ENCODE measurements at regions not wholly inside any gene's neighbourhood (a gene's known extent, or its start where the extent isn't known, plus 50 kb on each side); places are given as distances from the start of the nearest gene placed in this dataset.

DNA sequence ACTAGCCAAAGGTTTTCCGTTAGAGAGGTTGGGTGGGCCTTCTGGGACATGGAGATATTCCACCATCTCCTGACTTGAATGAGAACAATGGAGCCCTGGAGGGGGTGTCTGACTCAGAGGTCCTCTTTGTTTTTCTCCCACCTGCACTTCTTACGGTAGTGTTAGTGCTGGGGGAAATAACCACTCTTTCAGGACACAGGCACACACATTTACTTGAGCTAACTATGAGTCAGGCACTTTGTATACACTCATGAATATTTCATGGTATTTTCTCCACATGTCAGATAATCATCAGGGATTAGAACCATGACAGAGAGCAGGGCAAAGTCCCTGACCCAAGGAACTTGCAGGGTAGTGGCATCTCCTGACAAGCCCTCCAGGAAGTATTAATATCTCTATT is 439.1 kb downstream of the TSN start:
- Histone ChIP-seq H3K9me2 (replicated peaks; ENCODE audit: control insufficient read depth, low read length) (no peaks in the 10 kb centered on the region), H3K27me3 (ENCODE audit: control insufficient read depth, low read length) (no peaks in the 10 kb centered on the region), H4K20me1 (ENCODE audit: control insufficient read depth, insufficient read depth, low read depth, low read length) (no peaks in the 10 kb centered on the region), H3K36me3 (ENCODE audit: control insufficient read depth, low read length) (no peaks in the 10 kb centered on the region), H3K4me1 (ENCODE audit: control insufficient read depth, low read length) (no peaks in the 10 kb centered on the region), H3F3A (ENCODE audit: control insufficient read depth, insufficient read depth) (no peaks in the 10 kb centered on the region), H3K27ac (ENCODE audit: low read depth, low read length) (no peak overlapping the region), H3K9me3 (ENCODE audit: control insufficient read depth, insufficient read depth, low read length) (no peaks in the 10 kb centered on the region), H3K79me2 (ENCODE audit: control insufficient read depth, low read length) (no peaks in the 10 kb centered on the region), H3K4me3 (ENCODE audit: low read length) (no peak overlapping the region), H3K4me2 (ENCODE audit: low read length) (no peak overlapping the region)
- no peak for TF ChIP-seq EZH2phosphoT487 (IDR thresholded peaks at IDR 0.05; ENCODE audit: borderline replicate concordance, low read length)
- TF ChIP-seq, protein P1, sequence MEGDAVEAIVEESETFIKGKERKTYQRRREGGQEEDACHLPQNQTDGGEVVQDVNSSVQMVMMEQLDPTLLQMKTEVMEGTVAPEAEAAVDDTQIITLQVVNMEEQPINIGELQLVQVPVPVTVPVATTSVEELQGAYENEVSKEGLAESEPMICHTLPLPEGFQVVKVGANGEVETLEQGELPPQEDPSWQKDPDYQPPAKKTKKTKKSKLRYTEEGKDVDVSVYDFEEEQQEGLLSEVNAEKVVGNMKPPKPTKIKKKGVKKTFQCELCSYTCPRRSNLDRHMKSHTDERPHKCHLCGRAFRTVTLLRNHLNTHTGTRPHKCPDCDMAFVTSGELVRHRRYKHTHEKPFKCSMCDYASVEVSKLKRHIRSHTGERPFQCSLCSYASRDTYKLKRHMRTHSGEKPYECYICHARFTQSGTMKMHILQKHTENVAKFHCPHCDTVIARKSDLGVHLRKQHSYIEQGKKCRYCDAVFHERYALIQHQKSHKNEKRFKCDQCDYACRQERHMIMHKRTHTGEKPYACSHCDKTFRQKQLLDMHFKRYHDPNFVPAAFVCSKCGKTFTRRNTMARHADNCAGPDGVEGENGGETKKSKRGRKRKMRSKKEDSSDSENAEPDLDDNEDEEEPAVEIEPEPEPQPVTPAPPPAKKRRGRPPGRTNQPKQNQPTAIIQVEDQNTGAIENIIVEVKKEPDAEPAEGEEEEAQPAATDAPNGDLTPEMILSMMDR (IDR thresholded peaks at IDR 0.05; ENCODE audit: low read depth, low read length, poor library complexity, severe bottlenecking), result no peak

DNA sequence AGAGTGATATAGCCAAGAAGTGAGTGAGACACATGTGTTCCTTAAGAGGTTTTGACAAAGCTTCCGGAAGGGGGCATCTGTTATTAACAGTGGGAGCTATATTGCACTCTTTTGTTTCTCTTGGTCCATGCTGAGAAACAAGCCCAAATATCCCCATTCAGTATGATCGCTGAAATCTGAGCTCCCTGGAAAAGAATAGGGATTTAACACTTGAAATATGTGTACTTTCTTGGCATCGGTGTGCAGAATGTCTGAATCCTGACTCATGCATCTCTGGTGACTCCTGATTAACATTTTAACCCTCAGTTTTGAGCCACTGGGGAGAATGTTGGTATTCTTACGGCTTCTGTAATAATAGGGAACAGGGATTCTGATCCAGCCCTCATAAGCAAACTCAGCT is 448.1 kb downstream of the TSN start:
- Histone ChIP-seq H3F3A (ENCODE audit: control insufficient read depth, insufficient read depth) (no peaks in the 10 kb centered on the region), H4K20me1 (ENCODE audit: control insufficient read depth, insufficient read depth, low read depth, low read length) (no peaks in the 10 kb centered on the region), H3K4me3 (ENCODE audit: low read length) (no peak overlapping the region), H3K9me3 (ENCODE audit: control insufficient read depth, insufficient read depth, low read length) (no peaks in the 10 kb centered on the region), H3K27me3 (ENCODE audit: control insufficient read depth, low read length) (no peaks in the 10 kb centered on the region), H3K27ac (ENCODE audit: low read depth, low read length) (no peak overlapping the region), H3K9me2 (replicated peaks; ENCODE audit: control insufficient read depth, low read length) (no peaks in the 10 kb centered on the region), H3K4me1 (ENCODE audit: control insufficient read depth, low read length) (no peaks in the 10 kb centered on the region), H3K79me2 (ENCODE audit: control insufficient read depth, low read length) (no peaks in the 10 kb centered on the region), H3K36me3 (ENCODE audit: control insufficient read depth, low read length) (no peaks in the 10 kb centered on the region), H3K4me2 (ENCODE audit: low read length) (no peak overlapping the region)
- TF ChIP-seq, protein P1 (IDR thresholded peaks at IDR 0.05; ENCODE audit: low read depth, low read length, poor library complexity, severe bottlenecking), result no peak
- no peak for TF ChIP-seq EZH2phosphoT487 (IDR thresholded peaks at IDR 0.05; ENCODE audit: borderline replicate concordance, low read length)

DNA sequence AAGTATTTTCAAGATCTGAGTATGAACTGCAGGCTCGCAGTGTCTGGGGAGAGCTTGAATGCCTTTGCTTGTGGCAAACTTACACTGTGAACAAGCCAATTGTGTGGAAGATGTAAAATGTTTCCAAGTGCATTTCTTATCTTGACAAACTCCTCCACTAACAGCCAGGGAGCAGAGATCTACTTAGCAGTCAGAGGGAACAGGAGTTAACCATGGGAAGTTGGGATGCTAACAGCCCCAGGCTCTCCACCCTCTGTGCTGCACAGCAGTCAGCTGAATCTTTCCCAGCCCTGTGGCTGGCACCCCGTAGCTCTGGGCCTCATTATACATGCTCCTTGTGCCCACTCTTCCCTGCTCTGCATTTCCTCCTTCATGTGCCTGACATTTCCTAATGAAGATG is 450.2 kb downstream of the TSN start:
- Histone ChIP-seq H3K27me3 (ENCODE audit: control insufficient read depth, low read length) (no peaks in the 10 kb centered on the region), H4K20me1 (ENCODE audit: control insufficient read depth, insufficient read depth, low read depth, low read length) (no peaks in the 10 kb centered on the region), H3K9me3 (ENCODE audit: control insufficient read depth, insufficient read depth, low read length) (no peaks in the 10 kb centered on the region), H3K4me1 (ENCODE audit: control insufficient read depth, low read length) (no peaks in the 10 kb centered on the region), H3K79me2 (ENCODE audit: control insufficient read depth, low read length) (no peaks in the 10 kb centered on the region), H3K27ac (ENCODE audit: low read depth, low read length) (no peak overlapping the region), H3F3A (ENCODE audit: control insufficient read depth, insufficient read depth) (no peaks in the 10 kb centered on the region), H3K4me3 (ENCODE audit: low read length) (no peak overlapping the region), H3K9me2 (replicated peaks; ENCODE audit: control insufficient read depth, low read length) (no peaks in the 10 kb centered on the region), H3K36me3 (ENCODE audit: control insufficient read depth, low read length) (no peaks in the 10 kb centered on the region), H3K4me2 (ENCODE audit: low read length) (no peak overlapping the region)
- TF ChIP-seq EZH2phosphoT487 (IDR thresholded peaks at IDR 0.05; ENCODE audit: borderline replicate concordance, low read length), result no peak
- TF ChIP-seq, protein P1 (IDR thresholded peaks at IDR 0.05; ENCODE audit: low read depth, low read length, poor library complexity, severe bottlenecking), result no peak

DNA sequence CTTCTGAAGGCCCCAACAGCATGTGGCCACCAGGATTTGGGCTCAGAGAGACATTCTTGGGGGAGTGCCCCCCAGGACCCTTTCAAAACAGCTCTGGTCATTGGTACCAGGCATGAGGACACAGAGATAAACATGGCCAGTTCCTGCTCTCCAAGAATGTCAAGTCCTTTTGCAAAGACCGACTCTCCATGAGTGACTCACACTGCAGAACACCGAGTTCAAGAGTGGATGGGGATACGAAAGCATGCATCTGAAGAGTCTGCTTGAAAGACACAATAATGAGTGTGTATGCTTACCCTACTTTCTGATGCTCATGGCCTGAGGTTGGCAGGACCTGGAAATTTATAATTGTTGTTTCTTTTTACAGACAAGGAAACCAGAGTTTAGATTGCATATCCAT is 450.6 kb downstream of the TSN start:
- TF ChIP-seq, protein P1 (IDR thresholded peaks at IDR 0.05; ENCODE audit: low read depth, low read length, poor library complexity, severe bottlenecking), result no peak
- TF ChIP-seq EZH2phosphoT487 (IDR thresholded peaks at IDR 0.05; ENCODE audit: borderline replicate concordance, low read length), result no peak
- Histone ChIP-seq H3K79me2 (ENCODE audit: control insufficient read depth, low read length) (no peaks in the 10 kb centered on the region), H3K9me2 (replicated peaks; ENCODE audit: control insufficient read depth, low read length) (no peaks in the 10 kb centered on the region), H3K36me3 (ENCODE audit: control insufficient read depth, low read length) (no peaks in the 10 kb centered on the region), H3K27me3 (ENCODE audit: control insufficient read depth, low read length) (no peaks in the 10 kb centered on the region), H3K4me1 (ENCODE audit: control insufficient read depth, low read length) (no peaks in the 10 kb centered on the region), H4K20me1 (ENCODE audit: control insufficient read depth, insufficient read depth, low read depth, low read length) (no peaks in the 10 kb centered on the region), H3K27ac (ENCODE audit: low read depth, low read length) (no peak overlapping the region), H3K4me2 (ENCODE audit: low read length) (no peak overlapping the region), H3F3A (ENCODE audit: control insufficient read depth, insufficient read depth) (no peaks in the 10 kb centered on the region), H3K4me3 (ENCODE audit: low read length) (no peak overlapping the region), H3K9me3 (ENCODE audit: control insufficient read depth, insufficient read depth, low read length) (no peaks in the 10 kb centered on the region)
